ENCODE measurements at regions not wholly inside any gene's neighbourhood (a gene's known extent, or its start where the extent isn't known, plus 50 kb on each side); places are given as distances from the start of the nearest gene placed in this dataset.
"Not testable (repeated sequence)": the region's sequence is repeated elsewhere in the genome, so short reads cannot be mapped to it uniquely, and the experiment has no call there.

GRCh38 chr3:153551536-153552285, 389.7 kb downstream of the RAP2B start:
- DNase-seq (ENCODE audit: low read depth in 2 of 2) = no peak

- no peak for DNase-seq (ENCODE audit: low read depth in 2 of 2)
These were observed 391.0 kb downstream of the RAP2B start for GRCh38 chr3:153552887-153553604.

GRCh38 chr3:153553605-153553945, 391.5 kb downstream of the RAP2B start:
- no peak for DNase-seq (ENCODE audit: low read depth in 2 of 2)

- DNase-seq (ENCODE audit: low read depth in 2 of 2) = no peak
These were observed 393.9 kb downstream of the RAP2B start for GRCh38 chr3:153555919-153556318.

GRCh38 chr3:153559366-153559765, 397.3 kb downstream of the RAP2B start:
- DNase-seq (ENCODE audit: low read depth in 2 of 2) = not testable (repeated sequence)

- no peak for DNase-seq (ENCODE audit: low read depth in 2 of 2)
These were observed 405.0 kb downstream of the RAP2B start for GRCh38 chr3:153567011-153567410.

GRCh38 chr3:153567556-153567955, 405.5 kb downstream of the RAP2B start:
- DNase-seq (ENCODE audit: low read depth in 2 of 2) = no peak

- DNase-seq (ENCODE audit: low read depth in 2 of 2) = not testable (repeated sequence)
These were observed 408.5 kb downstream of the RAP2B start for GRCh38 chr3:153570481-153570880.

- no peak for DNase-seq (ENCODE audit: low read depth in 2 of 2)
These were observed 410.1 kb downstream of the RAP2B start for GRCh38 chr3:153572165-153572564.

GRCh38 chr3:153572654-153573053, 410.6 kb downstream of the RAP2B start:
- DNase-seq (ENCODE audit: low read depth in 2 of 2) = no peak

- no peak for DNase-seq (ENCODE audit: low read depth in 2 of 2)
These were observed 411.5 kb downstream of the RAP2B start for GRCh38 chr3:153573481-153573880.

GRCh38 chr3:153574445-153574844, 412.4 kb downstream of the RAP2B start:
- no peak for DNase-seq (ENCODE audit: low read depth in 2 of 2)

- no peak for DNase-seq (ENCODE audit: low read depth in 2 of 2)
These were observed 415.2 kb downstream of the RAP2B start for GRCh38 chr3:153577059-153577736.

GRCh38 chr3:153578046-153578445, 416.0 kb downstream of the RAP2B start:
- no peak for DNase-seq (ENCODE audit: low read depth in 2 of 2)

- no peak for DNase-seq (ENCODE audit: low read depth in 2 of 2)
These were observed 428.0 kb downstream of the RAP2B start for GRCh38 chr3:153590051-153590450.

- DNase-seq (ENCODE audit: low read depth in 2 of 2) = no peak
These were observed 429.7 kb downstream of the RAP2B start for GRCh38 chr3:153591561-153592245.

GRCh38 chr3:153595186-153595815, 433.3 kb downstream of the RAP2B start:
- no peak for DNase-seq (ENCODE audit: low read depth in 2 of 2)

- DNase-seq (ENCODE audit: low read depth in 2 of 2) = no peak
These were observed 434.4 kb downstream of the RAP2B start for GRCh38 chr3:153596401-153596800.

GRCh38 chr3:153599685-153600084, 437.7 kb downstream of the RAP2B start:
- no peak for DNase-seq (ENCODE audit: low read depth in 2 of 2)

- no peak for DNase-seq (ENCODE audit: low read depth in 2 of 2)
These were observed 438.9 kb downstream of the RAP2B start for GRCh38 chr3:153600896-153601295.

- no peak for DNase-seq (ENCODE audit: low read depth in 2 of 2)
These were observed 439.4 kb downstream of the RAP2B start for GRCh38 chr3:153601374-153601853.

GRCh38 chr3:153602801-153603200, 440.8 kb downstream of the RAP2B start:
- no peak for DNase-seq (ENCODE audit: low read depth in 2 of 2)

Data from stimulated activated CD8-positive, alpha-beta memory T cell treated with anti-CD3 and anti-CD28 coated beads, Interleukin-15, amount 100 ng/mL, for 48 hours (primary cell).